SKM-1 treated with dmso at 0.1 percent for 144 hours (cell line): ENCODE measurements at regions not wholly inside any gene's neighbourhood (a gene's known extent, or its start where the extent isn't known, plus 50 kb on each side); places are given as distances from the start of the nearest gene placed in this dataset.

Experiments used
- DNase-seq: peaks from one replicate; lab custom pipeline; 2025; ENCODE audit not compliant: unreplicated experiment; lab: John Stamatoyannopoulos, UW

GRCh38 chr11:113531083-113531482 lies 55.9 kb upstream of the DRD2 start:
- no peak for DNase-seq

DNA sequence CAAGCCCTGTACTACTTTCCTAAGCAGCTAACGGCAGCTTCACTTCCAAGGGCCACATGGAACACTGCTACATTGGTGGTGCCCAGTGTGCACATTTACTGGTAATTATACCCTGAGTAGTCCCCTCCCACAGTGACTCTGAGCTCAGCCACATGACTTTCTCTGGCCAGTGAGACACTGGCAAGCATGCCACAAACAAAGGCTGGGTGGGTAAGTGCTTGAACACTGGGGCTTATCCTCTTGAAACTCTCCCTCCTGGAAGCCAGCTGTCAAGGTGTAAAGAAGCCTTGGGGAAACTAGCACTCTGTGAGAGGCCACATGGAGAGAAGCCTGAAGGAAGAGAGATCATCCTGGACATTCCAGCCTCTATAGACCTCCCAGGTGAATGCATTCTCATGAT lies 54.4 kb upstream of the DRD2 start:
- DNase-seq = no peak

DNA sequence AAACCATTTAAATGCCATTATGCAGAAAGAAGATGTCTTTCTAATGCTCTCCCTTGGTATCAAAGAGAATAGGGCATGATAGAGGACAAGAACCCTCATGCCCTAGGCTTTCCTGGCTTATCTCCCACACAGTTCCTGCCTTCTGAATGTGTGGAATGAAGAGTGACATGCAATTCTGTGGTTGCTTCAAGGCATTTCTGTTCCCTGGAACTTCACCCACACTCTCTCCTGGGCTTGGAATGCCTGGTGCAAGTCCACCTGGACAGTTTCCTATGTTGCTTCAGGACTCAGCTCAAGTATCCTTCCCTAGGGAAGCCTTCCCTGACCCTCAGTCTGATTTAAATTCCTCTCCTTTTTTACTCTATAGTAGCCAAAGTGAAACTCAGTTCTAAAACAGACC lies 53.8 kb upstream of the DRD2 start:
- no peak for DNase-seq

DNA sequence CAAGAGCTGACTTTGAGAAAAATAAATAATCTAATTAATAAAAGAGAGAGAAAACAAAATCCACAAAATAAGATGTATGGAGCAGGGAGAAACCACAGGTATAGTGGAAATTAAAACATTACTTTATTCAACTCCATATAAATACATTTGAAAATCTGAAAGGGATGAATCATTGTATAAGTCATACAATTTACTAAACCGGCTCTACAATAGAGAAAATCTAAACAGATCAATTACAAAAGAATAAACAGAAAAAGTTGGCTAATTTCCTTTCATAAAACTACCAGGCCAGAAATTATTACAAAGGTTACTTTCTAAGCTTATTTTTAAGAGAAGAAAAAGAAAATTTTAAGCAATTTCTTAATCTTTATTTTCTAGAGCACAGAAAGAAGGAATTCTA lies 51.3 kb upstream of the DRD2 start:
- no peak for DNase-seq
